ENCODE measurements at regions not wholly inside any gene's neighbourhood (a gene's known extent, or its start where the extent isn't known, plus 50 kb on each side); places are given as distances from the start of the nearest gene placed in this dataset.
A peak's percentile ranks its signal among the peaks of the same experiment; 100 is the strongest.

- Mint-ChIP-seq H3K9me3 (ENCODE audit: low read depth, unreplicated experiment) (no peaks in the 10 kb centered on the region), H3K4me1 (ENCODE audit: low read depth, unreplicated experiment) (no peaks in the 10 kb centered on the region), H3K27me3 (ENCODE audit: unreplicated experiment) (peaks cover 90% of the 10 kb centered on the region), H3K36me3 (ENCODE audit: insufficient read depth, unreplicated experiment) (no peaks in the 10 kb centered on the region), H3K27ac (ENCODE audit: unreplicated experiment) (no peak overlapping the region), H3K4me3 (ENCODE audit: low read depth, unreplicated experiment) (no peak overlapping the region)
- no peak for TF ChIP-seq CTCF (IDR thresholded peaks at IDR 0.05; ENCODE audit: unreplicated experiment)
- CTCF ChIA-PET = interaction anchor here (0.8 kb wide), 1 partner anchor 139 kb away, joined by 3 read pairs; no protein-coding TSS in a partner anchor
- no peak for DNase-seq
- BruUV-seq (replicated peaks) = no TSS peak
- intact Hi-C loops (cut with micrococcal nuclease; ENCODE audit: unreplicated experiment) = no loop called here
Observed at GRCh38 chr6:33925936-33926335, 122.1 kb upstream of the MLN start.

- CTCF ChIA-PET = no interaction called here
- Mint-ChIP-seq H3K4me3 (ENCODE audit: low read depth, unreplicated experiment) (no peak overlapping the region), H3K4me1 (ENCODE audit: low read depth, unreplicated experiment) (no peaks in the 10 kb centered on the region), H3K9me3 (ENCODE audit: low read depth, unreplicated experiment) (no peaks in the 10 kb centered on the region), H3K36me3 (ENCODE audit: insufficient read depth, unreplicated experiment) (no peaks in the 10 kb centered on the region), H3K27me3 (ENCODE audit: unreplicated experiment) (peaks cover 90% of the 10 kb centered on the region), H3K27ac (ENCODE audit: unreplicated experiment) (no peak overlapping the region)
- intact Hi-C loops (cut with micrococcal nuclease; ENCODE audit: unreplicated experiment) = no loop called here
- TF ChIP-seq CTCF (IDR thresholded peaks at IDR 0.05; ENCODE audit: unreplicated experiment) = no peak
- no TSS peak for BruUV-seq (replicated peaks)
- no peak for DNase-seq
Observed at GRCh38 chr6:33925210-33925609, 121.4 kb upstream of the MLN start.

- Mint-ChIP-seq H3K4me1 (ENCODE audit: low read depth, unreplicated experiment) (no peaks in the 10 kb centered on the region), H3K27me3 (ENCODE audit: unreplicated experiment) (peaks cover 90% of the 10 kb centered on the region), H3K36me3 (ENCODE audit: insufficient read depth, unreplicated experiment) (no peaks in the 10 kb centered on the region), H3K4me3 (ENCODE audit: low read depth, unreplicated experiment) (no peak overlapping the region), H3K9me3 (ENCODE audit: low read depth, unreplicated experiment) (no peaks in the 10 kb centered on the region), H3K27ac (ENCODE audit: unreplicated experiment) (no peak overlapping the region)
- intact Hi-C loops (cut with micrococcal nuclease; ENCODE audit: unreplicated experiment) = no loop called here
- no TSS peak for BruUV-seq (replicated peaks)
- no peak for TF ChIP-seq CTCF (IDR thresholded peaks at IDR 0.05; ENCODE audit: unreplicated experiment)
- CTCF ChIA-PET = no interaction called here
- no peak for DNase-seq
Observed at GRCh38 chr6:33924681-33925080, 120.9 kb upstream of the MLN start.

- CTCF ChIA-PET = no interaction called here
- no peak for TF ChIP-seq CTCF (IDR thresholded peaks at IDR 0.05; ENCODE audit: unreplicated experiment)
- peak; percentile 28 for DNase-seq
- intact Hi-C loops (cut with micrococcal nuclease; ENCODE audit: unreplicated experiment) = no loop called here
- H3K4me3 Mint-ChIP-seq (ENCODE audit: low read depth, unreplicated experiment) = no peak overlapping the region
- no peaks in the 10 kb centered on the region for H3K4me1 Mint-ChIP-seq (ENCODE audit: low read depth, unreplicated experiment)
- no TSS peak for BruUV-seq (replicated peaks)
- H3K27ac Mint-ChIP-seq (ENCODE audit: unreplicated experiment) = no peak overlapping the region
- peaks cover 90% of the 10 kb centered on the region for H3K27me3 Mint-ChIP-seq (ENCODE audit: unreplicated experiment)
- no peaks in the 10 kb centered on the region for H3K36me3 Mint-ChIP-seq (ENCODE audit: insufficient read depth, unreplicated experiment)
- H3K9me3 Mint-ChIP-seq (ENCODE audit: low read depth, unreplicated experiment) = no peaks in the 10 kb centered on the region
Observed at GRCh38 chr6:33923857-33924514, 120.2 kb upstream of the MLN start.

Data from Calu3 (cell line).